Fibroblast of the aortic adventitia (primary cell): ENCODE measurements at regions not wholly inside any gene's neighbourhood (a gene's known extent, or its start where the extent isn't known, plus 50 kb on each side); places are given as distances from the start of the nearest gene placed in this dataset.
"Not testable (repeated sequence)": the region's sequence is repeated elsewhere in the genome, so short reads cannot be mapped to it uniquely, and the experiment has no call there.

Experiments used
- DNase-seq: peaks from one replicate; pipeline ENCODE4 v3.0.0-alpha.2; 2010; ENCODE audit warnings: low read depth
- H3K4me3 ChIP-seq: 2 replicates; pipeline ENCODE4 v1.5.1; 2011; ENCODE audit warnings: low read depth, mild to moderate bottlenecking, control low read depth, low read length, moderate library complexity
- CTCF ChIP-seq: IDR thresholded peaks from 2 replicates; pipeline ENCODE4 v1.5.1; 2011; ENCODE audit warnings: mild to moderate bottlenecking, low read length, control low read depth, inconsistent platforms; ENCODE audit not compliant: insufficient read depth

- TF ChIP-seq CTCF = no peak
- H3K4me3 ChIP-seq = no peak overlapping the region
- DNase-seq = no peak
These were observed 279.2 kb upstream of the SATB1 start for GRCh38 chr3:18704326-18704725.

GRCh38 chr3:18703798-18704197 is 278.7 kb upstream of the SATB1 start:
- DNase-seq = no peak
- TF ChIP-seq CTCF = no peak
- H3K4me3 ChIP-seq = no peak overlapping the region

GRCh38 chr3:18693588-18694329 is 268.6 kb upstream of the SATB1 start:
- DNase-seq = not testable (repeated sequence)

GRCh38 chr3:18687286-18687685 is 262.1 kb upstream of the SATB1 start:
- DNase-seq = no peak
- TF ChIP-seq CTCF = no peak
- no peak overlapping the region for H3K4me3 ChIP-seq

More at GRCh38 chr3:18693588-18694329, 268.6 kb upstream of the SATB1 start:
- not testable (repeated sequence) for H3K4me3 ChIP-seq

GRCh38 chr3:18683900-18684299 is 258.8 kb upstream of the SATB1 start:
- TF ChIP-seq CTCF = no peak
- no peak for DNase-seq
- no peak overlapping the region for H3K4me3 ChIP-seq

- DNase-seq = no peak
- TF ChIP-seq CTCF = no peak
- H3K4me3 ChIP-seq = no peak overlapping the region
These were observed 256.7 kb upstream of the SATB1 start for GRCh38 chr3:18681818-18682345.

- TF ChIP-seq CTCF = no peak
- DNase-seq = no peak
- no peak overlapping the region for H3K4me3 ChIP-seq
These were observed 255.6 kb upstream of the SATB1 start for GRCh38 chr3:18680758-18681157.
